ENCODE measurements at regions not wholly inside any gene's neighbourhood (a gene's known extent, or its start where the extent isn't known, plus 50 kb on each side); places are given as distances from the start of the nearest gene placed in this dataset.
A peak's percentile ranks its signal among the peaks of the same experiment; 100 is the strongest.
"Not testable (repeated sequence)": the region's sequence is repeated elsewhere in the genome, so short reads cannot be mapped to it uniquely, and the experiment has no call there.

DNA sequence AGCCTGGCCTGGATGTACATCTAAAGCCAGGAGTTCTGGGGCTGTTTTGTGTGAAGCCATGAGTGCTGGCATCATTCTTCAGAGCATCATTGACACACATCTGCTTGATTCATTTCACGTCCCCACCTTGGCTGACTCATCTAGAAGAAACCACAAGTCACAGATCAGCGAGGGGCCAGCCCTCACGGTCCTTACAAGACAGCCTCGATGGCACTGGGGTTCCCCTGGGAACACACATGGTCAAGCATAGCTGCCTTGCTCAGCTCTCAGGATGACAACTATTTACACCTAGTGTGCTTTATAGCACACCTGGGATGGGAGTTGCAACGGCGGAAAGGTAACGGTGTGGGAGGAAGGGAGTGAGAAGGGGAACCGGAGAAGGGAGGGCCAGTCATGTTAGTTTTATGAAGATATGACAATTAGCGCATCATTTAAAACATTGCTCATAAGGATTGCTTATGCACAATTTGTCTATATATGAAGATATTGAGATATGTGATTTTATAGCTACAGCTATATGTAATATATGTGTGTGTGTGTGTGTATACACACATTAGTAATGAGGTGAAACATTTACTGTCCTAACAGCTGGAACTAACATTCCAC, 227.1 kb downstream of the RPLP1 start:
- Mint-ChIP-seq H3K9me3 (peaks cover 0 to 5% (median 0%) of the 10 kb centered on the region in 6 donors), H3K27ac (peak overlapping the region in 1 of 6 donors; percentile 72), H3K4me1 (peaks cover 3 to 16% of the 10 kb centered on the region in 2 donors), H3K36me3 (peaks cover 0 to 13% (median 3%) of the 10 kb centered on the region in 3 donors), H3K4me3 (peak overlapping the region in 1 of 5 donors; percentile 27), H3K27me3 (ENCODE audit: low read depth in 3 of 3) (peaks cover 7 to 10% (median 9%) of the 10 kb centered on the region in 3 donors)
- DNase-seq = peak in 1 of 3 donors; percentile 23

DNA sequence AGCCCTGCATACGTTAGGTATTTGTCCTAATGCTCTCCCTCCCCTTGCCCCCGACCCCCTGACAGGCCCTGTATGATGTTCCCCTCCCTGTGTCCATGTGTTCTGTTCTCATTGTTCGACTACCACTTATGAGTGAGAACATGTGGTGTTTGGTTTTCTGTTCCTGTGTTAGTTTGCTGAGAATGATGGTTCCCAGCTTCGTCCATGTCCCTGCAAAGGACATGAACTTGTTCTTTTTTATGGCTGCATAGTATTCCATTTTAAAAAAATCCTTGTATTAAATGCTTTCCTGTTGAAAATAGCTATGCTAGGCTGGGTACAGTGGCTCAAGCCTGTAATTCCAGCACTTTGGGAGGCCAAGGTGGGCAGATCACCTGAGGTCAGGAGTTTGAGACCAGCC, 232.2 kb downstream of the RPLP1 start:
- not testable (repeated sequence) for H3K4me1 Mint-ChIP-seq, DNase-seq, H3K4me3 Mint-ChIP-seq, H3K27ac Mint-ChIP-seq
- H3K9me3 Mint-ChIP-seq = peaks cover 0 to 23% (median 11%) of the 10 kb centered on the region in 6 donors
- H3K27me3 Mint-ChIP-seq (ENCODE audit: low read depth in 3 of 3) = peaks cover 4 to 18% (median 10%) of the 10 kb centered on the region in 3 donors
- peaks cover 9 to 15% (median 11%) of the 10 kb centered on the region in 3 donors for H3K36me3 Mint-ChIP-seq

DNA sequence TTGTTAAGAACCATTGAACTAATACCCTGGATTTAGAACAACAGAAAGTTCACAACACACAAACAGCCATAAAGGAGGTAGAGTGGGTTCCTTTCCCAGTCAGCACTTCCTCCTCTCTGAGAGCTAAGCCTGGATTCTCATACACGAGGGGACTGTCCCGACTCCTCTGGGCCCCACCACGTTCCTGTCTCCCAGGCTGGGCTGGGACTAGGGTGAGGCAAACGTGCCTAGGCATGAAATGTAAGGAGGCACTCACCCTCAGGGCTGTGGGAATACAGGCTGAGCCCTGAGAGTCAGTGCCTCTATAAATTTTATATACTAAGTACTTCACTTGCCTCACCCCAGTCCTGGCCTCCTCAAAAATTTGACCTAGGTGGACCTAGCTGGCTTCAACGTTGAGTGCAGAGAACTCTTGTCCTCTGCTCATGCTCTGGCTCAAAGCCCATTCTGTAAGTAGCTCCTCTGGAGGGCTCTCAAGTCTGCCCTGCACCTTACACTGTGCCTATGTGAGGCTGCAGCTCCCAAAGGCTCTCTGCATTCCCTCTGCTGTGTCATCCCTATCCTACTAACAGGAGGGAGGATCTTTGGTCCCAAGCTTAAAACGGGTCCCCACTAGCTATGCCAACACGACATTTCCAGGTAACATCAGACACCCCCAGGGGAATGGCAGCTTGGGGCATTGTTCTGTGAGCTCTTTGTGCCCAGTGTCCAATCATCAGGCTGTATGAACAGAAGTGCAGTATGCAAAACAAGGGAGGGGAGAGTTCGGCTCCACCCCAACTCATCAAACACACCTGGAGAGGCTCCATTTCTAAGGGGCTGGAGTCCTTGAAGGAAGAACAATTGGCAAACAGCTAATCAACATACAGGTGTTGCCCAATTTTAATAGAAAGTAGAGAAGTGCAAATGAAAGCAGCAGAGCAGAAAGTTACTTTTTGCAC, 233.2 kb downstream of the RPLP1 start:
- Mint-ChIP-seq H3K27ac (no peak overlapping the region), H3K27me3 (ENCODE audit: low read depth in 3 of 3) (peaks cover 6 to 18% (median 10%) of the 10 kb centered on the region in 3 donors), H3K9me3 (peaks cover 0 to 26% (median 11%) of the 10 kb centered on the region in 6 donors), H3K4me3 (no peak overlapping the region), H3K36me3 (peaks cover 9 to 15% (median 11%) of the 10 kb centered on the region in 3 donors), H3K4me1 (no peaks in the 10 kb centered on the region)
- no peak for DNase-seq

DNA sequence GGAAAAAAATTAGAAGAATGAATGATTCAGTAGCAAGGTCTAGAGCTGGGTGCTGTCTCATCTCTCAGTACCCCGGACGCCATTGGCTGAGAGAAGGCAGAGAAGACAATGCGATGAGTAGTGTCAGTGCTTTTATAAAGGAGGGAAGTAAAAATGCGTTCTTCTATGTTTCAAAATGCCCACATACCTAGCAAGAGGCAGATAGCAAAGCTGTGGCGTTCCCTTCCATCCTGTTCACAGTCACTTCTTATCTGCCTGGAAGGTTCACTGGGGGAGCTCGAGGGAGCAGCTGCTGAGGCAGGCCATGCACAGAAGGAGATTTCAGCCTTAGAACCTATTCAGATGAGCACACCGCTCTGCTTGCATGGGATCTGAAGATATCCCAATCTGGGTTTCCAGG, 234.0 kb downstream of the RPLP1 start:
- H3K4me1 Mint-ChIP-seq = no peaks in the 10 kb centered on the region

DNA sequence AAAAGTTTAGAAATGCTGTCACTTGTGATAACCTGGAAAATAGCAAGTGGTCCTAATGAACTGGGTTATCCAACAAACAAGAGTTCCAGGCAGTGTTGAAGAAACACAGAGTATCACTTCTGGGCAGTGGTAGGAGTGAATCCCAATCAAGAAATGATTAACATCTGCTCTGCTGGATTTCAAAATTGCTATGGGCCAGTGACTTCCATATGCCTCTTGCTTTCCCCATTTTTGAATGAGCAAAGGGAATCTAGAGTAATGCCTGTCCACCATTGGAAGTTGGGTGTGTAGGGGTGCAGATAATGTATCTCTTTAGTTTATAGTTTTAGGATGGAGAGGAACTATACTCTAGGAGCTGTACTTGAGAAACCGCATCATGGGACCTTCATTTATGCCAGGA, 236.5 kb downstream of the RPLP1 start:
- Mint-ChIP-seq H3K27me3 (ENCODE audit: low read depth in 3 of 3) (peaks cover 8 to 18% (median 11%) of the 10 kb centered on the region in 3 donors), H3K4me1 (no peaks in the 10 kb centered on the region), H3K4me3 (no peak overlapping the region), H3K36me3 (peaks cover 7 to 11% (median 9%) of the 10 kb centered on the region in 3 donors), H3K9me3 (peaks cover 0 to 21% (median 11%) of the 10 kb centered on the region in 6 donors), H3K27ac (no peak overlapping the region)
- DNase-seq = no peak

More for the DNA sequence above, 234.0 kb downstream of the RPLP1 start:
- H3K27ac Mint-ChIP-seq = no peak overlapping the region
- peaks cover 9 to 15% (median 11%) of the 10 kb centered on the region in 3 donors for H3K36me3 Mint-ChIP-seq
- H3K9me3 Mint-ChIP-seq = peaks cover 0 to 26% (median 11%) of the 10 kb centered on the region in 6 donors
- no peak for DNase-seq
- no peak overlapping the region for H3K4me3 Mint-ChIP-seq
- peaks cover 8 to 18% (median 10%) of the 10 kb centered on the region in 3 donors for H3K27me3 Mint-ChIP-seq (ENCODE audit: low read depth in 3 of 3)

DNA sequence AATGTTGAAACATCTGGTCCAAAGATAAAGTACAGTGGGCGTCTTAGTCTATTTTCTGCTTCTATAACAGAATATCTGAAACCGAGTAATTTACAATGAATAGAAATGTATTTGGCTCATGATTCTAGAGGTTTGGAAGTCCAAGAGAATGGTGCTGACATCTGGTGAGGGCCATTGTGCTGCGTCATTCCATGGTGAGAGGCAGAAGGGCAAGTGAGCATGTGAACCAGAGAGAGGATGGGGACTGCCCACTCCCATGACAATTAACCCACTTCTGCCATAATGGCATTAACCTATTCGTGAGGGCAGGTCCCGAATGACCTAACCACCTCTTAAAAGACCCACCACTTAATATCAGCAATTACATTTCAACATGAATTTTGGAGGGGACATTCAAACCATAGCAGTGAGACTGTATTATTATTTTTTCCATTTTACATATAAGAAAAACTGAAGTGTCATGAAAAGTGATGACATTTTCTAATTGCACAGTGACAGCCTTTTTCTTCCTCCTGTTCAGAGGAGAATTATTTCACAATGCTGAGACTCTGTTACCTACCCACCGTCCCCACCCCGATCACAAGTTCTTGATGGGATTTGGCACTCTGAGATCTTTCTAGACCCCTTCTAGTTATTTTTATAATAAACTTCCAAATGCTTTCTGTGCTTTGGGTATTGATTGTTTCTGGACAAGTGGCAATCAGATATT, 238.8 kb downstream of the RPLP1 start:
- Mint-ChIP-seq H3K27me3 (ENCODE audit: low read depth in 3 of 3) (peaks cover 8 to 12% (median 11%) of the 10 kb centered on the region in 3 donors), H3K9me3 (peaks cover 0 to 21% (median 11%) of the 10 kb centered on the region in 6 donors), H3K36me3 (peaks cover 7 to 11% (median 9%) of the 10 kb centered on the region in 3 donors), H3K4me1 (no peaks in the 10 kb centered on the region), H3K4me3 (no peak overlapping the region), H3K27ac (no peak overlapping the region)
- DNase-seq = no peak

DNA sequence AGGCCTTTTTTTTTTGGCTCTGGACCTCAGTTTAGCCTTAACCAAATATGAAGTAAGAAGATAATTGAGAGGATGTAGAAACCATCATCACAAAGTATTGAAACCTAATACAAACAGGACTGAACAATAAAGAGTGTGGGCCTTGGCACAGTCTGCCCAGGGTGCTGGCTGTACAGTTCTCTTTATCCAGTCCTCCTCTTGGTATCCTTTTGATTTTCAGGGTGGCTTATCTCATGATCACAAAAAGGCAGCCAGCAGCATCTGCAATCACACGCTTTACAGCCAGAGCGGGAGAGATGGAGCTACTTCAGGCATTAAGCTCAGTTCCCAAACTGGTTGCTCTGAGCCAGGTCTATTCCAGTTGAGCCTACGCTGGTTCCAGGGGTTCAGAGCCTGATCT, 239.7 kb downstream of the RPLP1 start:
- Mint-ChIP-seq H3K27ac (no peak overlapping the region), H3K36me3 (peaks cover 7 to 11% (median 9%) of the 10 kb centered on the region in 3 donors), H3K4me1 (no peaks in the 10 kb centered on the region), H3K9me3 (peaks cover 0 to 21% (median 11%) of the 10 kb centered on the region in 6 donors), H3K4me3 (no peak overlapping the region), H3K27me3 (ENCODE audit: low read depth in 3 of 3) (peaks cover 8 to 13% (median 8%) of the 10 kb centered on the region in 3 donors)
- no peak for DNase-seq

DNA sequence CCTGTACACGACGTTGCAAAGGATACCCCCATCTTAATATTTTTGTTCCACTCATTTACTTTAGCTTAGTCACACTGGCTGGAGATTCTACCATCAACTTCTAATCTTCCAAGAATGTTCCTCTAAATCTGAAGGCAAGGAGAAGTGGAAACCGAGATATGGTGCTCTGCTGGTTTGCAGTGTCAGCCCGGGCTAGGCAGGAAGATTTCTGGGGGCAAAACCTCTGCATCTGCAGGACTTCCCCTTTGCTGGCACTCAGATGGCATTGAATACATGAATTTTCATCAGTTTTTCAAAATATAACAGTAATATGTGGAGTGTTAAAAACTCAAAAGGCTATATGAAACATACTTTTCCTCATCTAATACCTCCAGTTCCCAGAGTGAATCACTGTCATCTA, 240.4 kb downstream of the RPLP1 start:
- H3K4me1 Mint-ChIP-seq = no peaks in the 10 kb centered on the region
- peaks cover 7 to 12% (median 10%) of the 10 kb centered on the region in 3 donors for H3K27me3 Mint-ChIP-seq (ENCODE audit: low read depth in 3 of 3)
- H3K27ac Mint-ChIP-seq = no peak overlapping the region
- no peak overlapping the region for H3K4me3 Mint-ChIP-seq
- H3K36me3 Mint-ChIP-seq = peaks cover 7 to 11% (median 9%) of the 10 kb centered on the region in 3 donors
- no peak for DNase-seq
- H3K9me3 Mint-ChIP-seq = peaks cover 0 to 20% (median 11%) of the 10 kb centered on the region in 6 donors

DNA sequence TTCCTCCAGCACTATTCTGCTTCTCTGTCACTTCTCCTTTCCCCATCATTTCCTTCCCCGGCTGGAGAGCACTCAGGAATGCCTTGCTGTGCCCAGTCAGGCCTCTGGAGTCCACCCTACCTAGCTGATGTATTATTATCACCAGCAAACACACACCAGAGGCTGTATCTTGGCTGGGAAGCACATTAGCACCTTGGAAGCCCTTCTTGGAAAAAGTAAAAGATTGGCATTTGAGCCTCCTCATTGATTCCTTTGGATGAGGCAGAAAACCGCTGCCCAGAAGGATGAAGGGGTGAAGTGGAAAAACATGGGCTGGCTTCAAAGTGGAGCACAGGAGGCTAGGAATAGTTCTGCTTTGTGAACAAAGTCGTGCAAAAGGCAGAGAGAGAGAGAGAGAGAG, 244.3 kb downstream of the RPLP1 start:
- no peak overlapping the region for H3K27ac Mint-ChIP-seq
- H3K27me3 Mint-ChIP-seq (ENCODE audit: low read depth in 3 of 3) = peaks cover 6 to 7% (median 6%) of the 10 kb centered on the region in 3 donors
- H3K4me1 Mint-ChIP-seq = no peaks in the 10 kb centered on the region
- H3K9me3 Mint-ChIP-seq = no peaks in the 10 kb centered on the region
- no peak overlapping the region for H3K4me3 Mint-ChIP-seq
- H3K36me3 Mint-ChIP-seq = no peaks in the 10 kb centered on the region
- no peak for DNase-seq

DNA sequence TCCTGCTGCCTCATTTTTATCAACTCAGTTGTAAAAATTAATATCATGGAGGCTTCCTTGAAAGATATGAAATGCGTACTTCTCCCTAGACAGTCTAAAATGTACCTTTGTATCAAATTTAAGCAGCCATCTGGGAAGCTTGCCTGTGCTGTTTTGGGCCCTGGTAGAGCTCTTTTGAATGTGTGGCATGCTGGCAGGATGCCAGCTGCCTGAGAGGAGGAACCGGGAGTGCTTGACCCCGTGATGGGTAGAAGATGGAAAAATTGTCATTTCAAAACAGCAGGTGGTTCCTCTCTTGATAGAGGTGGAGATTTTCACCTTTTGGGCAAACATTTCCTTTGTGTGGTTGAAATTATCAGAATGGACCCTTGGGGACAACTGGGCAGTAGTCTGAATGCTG, 245.3 kb downstream of the RPLP1 start:
- H3K27me3 Mint-ChIP-seq (ENCODE audit: low read depth in 3 of 3) = peaks cover 4 to 6% (median 6%) of the 10 kb centered on the region in 3 donors
- no peaks in the 10 kb centered on the region for H3K4me1 Mint-ChIP-seq
- no peak overlapping the region for H3K27ac Mint-ChIP-seq
- DNase-seq = no peak
- H3K9me3 Mint-ChIP-seq = no peaks in the 10 kb centered on the region
- peaks cover 0 to 3% (median 0%) of the 10 kb centered on the region in 3 donors for H3K36me3 Mint-ChIP-seq
- H3K4me3 Mint-ChIP-seq = no peak overlapping the region

DNA sequence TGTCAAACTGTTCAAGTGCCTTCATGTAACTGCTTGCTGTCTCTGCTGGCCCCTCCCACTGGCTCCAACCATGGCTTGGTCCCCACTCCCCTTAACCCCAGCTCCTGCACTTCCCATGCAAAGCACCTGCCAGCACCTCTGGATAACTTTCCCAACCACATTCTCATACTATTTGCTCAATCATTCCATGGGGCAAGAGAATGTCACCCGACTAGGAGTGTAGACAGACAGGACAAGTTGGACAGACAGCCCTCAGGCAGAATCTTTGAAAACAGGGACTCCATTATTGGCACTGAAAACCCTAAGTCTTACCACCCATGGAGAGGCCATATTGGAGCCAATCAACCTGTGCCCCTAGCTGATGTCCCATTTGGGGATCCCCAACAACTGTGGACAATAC, 246.5 kb downstream of the RPLP1 start:
- Mint-ChIP-seq H3K9me3 (no peaks in the 10 kb centered on the region), H3K36me3 (peaks cover 0 to 3% (median 0%) of the 10 kb centered on the region in 3 donors), H3K27ac (no peak overlapping the region), H3K4me3 (no peak overlapping the region), H3K27me3 (ENCODE audit: low read depth in 3 of 3) (peaks cover 2 to 6% (median 6%) of the 10 kb centered on the region in 3 donors), H3K4me1 (no peaks in the 10 kb centered on the region)
- DNase-seq = no peak

DNA sequence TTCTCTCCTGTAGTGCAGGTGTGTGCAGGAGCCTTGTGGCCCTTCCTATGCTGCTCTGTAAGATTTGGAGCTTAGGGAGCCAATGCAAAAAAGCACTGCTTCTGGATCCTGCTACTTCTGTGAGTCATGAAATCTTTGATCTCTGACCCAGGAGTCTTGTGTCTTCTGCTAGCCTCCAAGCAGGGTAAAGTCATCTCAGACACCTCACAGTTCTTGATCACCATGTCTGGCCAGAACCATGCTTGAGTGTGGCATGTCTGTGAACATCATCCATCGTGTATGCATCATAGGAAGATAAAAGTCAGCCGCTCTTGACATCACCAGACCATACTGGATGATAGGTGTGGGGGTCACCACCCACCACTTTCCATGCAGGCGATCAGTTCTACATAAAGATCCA, 247.8 kb downstream of the RPLP1 start:
- Mint-ChIP-seq H3K36me3 (peaks cover 0 to 3% (median 0%) of the 10 kb centered on the region in 3 donors), H3K4me3 (no peak overlapping the region), H3K9me3 (no peaks in the 10 kb centered on the region), H3K27me3 (ENCODE audit: low read depth in 3 of 3) (peaks cover 2 to 8% (median 6%) of the 10 kb centered on the region in 3 donors), H3K27ac (no peak overlapping the region), H3K4me1 (no peaks in the 10 kb centered on the region)
- DNase-seq = no peak

DNA sequence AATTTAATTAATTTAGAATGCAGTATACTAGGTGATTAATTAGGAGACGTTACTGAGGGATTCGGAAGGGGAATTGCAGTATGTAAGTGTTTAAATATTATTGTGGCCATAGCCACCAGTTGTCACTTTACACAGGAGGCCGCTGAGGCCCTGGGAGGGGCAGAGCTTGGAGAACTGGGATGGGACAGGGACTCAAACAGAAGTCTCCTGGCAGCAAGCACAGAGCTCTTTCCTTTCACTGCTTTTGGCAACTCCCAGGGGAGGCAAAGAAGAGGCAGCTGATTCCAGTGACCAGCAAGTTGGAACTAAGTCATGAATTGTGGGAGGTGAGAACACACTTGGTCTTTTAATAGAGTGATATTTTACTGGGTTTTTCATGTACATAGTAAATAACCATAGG, 248.6 kb downstream of the RPLP1 start:
- H3K27ac Mint-ChIP-seq = no peak overlapping the region
- peaks cover 3 to 5% of the 10 kb centered on the region in 2 donors for H3K4me1 Mint-ChIP-seq
- peaks cover 2 to 7% (median 5%) of the 10 kb centered on the region in 3 donors for H3K27me3 Mint-ChIP-seq (ENCODE audit: low read depth in 3 of 3)
- DNase-seq = no peak
- no peaks in the 10 kb centered on the region for H3K9me3 Mint-ChIP-seq
- no peak overlapping the region for H3K4me3 Mint-ChIP-seq
- peaks cover 0 to 3% (median 3%) of the 10 kb centered on the region in 3 donors for H3K36me3 Mint-ChIP-seq

Data from immature natural killer cell (primary cell).